HG03432 (cell line): ENCODE measurements at regions not wholly inside any gene's neighbourhood (a gene's known extent, or its start where the extent isn't known, plus 50 kb on each side); places are given as distances from the start of the nearest gene placed in this dataset.

ENCODE experiments used
- ATAC-seq: cut with Tn5 transposase; IDR thresholded peaks from one replicate; pipeline ENCODE4 v1.9.1; 2021; ENCODE audit warnings: mild to moderate bottlenecking, moderate library complexity; ENCODE audit not compliant: unreplicated experiment

GRCh38 chr18:45518311-45519155 is 96.7 kb upstream of the SLC14A2 start:
- ATAC-seq = no peak

GRCh38 chr18:45519411-45520280 is 95.6 kb upstream of the SLC14A2 start:
- no peak for ATAC-seq

- no peak for ATAC-seq
Measured at GRCh38 chr18:45521136-45521535, 94.1 kb upstream of the SLC14A2 start.

- peak; percentile 61 for ATAC-seq
Measured at GRCh38 chr18:45521777-45522176, 93.5 kb upstream of the SLC14A2 start.

- no peak for ATAC-seq
Measured at GRCh38 chr18:45522371-45522770, 92.9 kb upstream of the SLC14A2 start.

- ATAC-seq = no peak
Measured at GRCh38 chr18:45525301-45525700, 90.0 kb upstream of the SLC14A2 start.

GRCh38 chr18:45526114-45526841 is 89.0 kb upstream of the SLC14A2 start:
- no peak for ATAC-seq

GRCh38 chr18:45527891-45528290 is 87.4 kb upstream of the SLC14A2 start:
- no peak for ATAC-seq

- ATAC-seq = no peak
Measured at GRCh38 chr18:45528712-45529336, 86.5 kb upstream of the SLC14A2 start.

GRCh38 chr18:45538444-45538843 is 76.8 kb upstream of the SLC14A2 start:
- ATAC-seq = no peak

GRCh38 chr18:45539491-45539891 is 75.8 kb upstream of the SLC14A2 start:
- no peak for ATAC-seq

- no peak for ATAC-seq
Measured at GRCh38 chr18:45540125-45540524, 75.2 kb upstream of the SLC14A2 start.

GRCh38 chr18:45541421-45541820 is 73.9 kb upstream of the SLC14A2 start:
- no peak for ATAC-seq

GRCh38 chr18:45542043-45542442 is 73.2 kb upstream of the SLC14A2 start:
- no peak for ATAC-seq

GRCh38 chr18:45547910-45548309 is 67.4 kb upstream of the SLC14A2 start:
- no peak for ATAC-seq

GRCh38 chr18:45548614-45549013 is 66.7 kb upstream of the SLC14A2 start:
- ATAC-seq = no peak

GRCh38 chr18:45549290-45549689 is 66.0 kb upstream of the SLC14A2 start:
- ATAC-seq = no peak

GRCh38 chr18:45551142-45551815 is 64.0 kb upstream of the SLC14A2 start:
- no peak for ATAC-seq

GRCh38 chr18:45553723-45554388 is 61.4 kb upstream of the SLC14A2 start:
- no peak for ATAC-seq

GRCh38 chr18:45554389-45554737 is 60.9 kb upstream of the SLC14A2 start:
- ATAC-seq = no peak
